ENCODE measurements at regions not wholly inside any gene's neighbourhood (a gene's known extent, or its start where the extent isn't known, plus 50 kb on each side); places are given as distances from the start of the nearest gene placed in this dataset.
"Not testable (repeated sequence)": the region's sequence is repeated elsewhere in the genome, so short reads cannot be mapped to it uniquely, and the experiment has no call there.

DNA sequence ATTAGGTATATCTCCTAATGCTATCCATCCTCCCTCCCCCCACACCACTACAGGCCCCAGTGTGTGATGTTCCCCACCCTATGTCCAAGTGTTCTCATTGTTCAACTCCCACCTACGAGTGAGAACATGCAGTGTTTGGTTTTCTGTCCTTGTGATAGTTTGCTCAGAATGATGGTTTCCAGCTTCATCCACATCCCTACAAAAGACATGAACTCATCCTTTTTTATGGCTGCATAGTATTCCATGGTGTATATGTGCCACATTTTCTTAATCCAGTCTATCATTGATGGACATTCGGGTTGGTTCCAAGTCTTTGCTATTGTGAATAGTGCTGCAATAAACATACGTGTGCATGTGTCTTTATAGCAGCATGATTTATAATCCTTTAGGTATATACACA, 53.8 kb upstream of the HIVEP2 start:
- H3K79me2 ChIP-seq (ENCODE audit: control insufficient read depth, insufficient read depth, low read length, unreplicated experiment); H3K27ac ChIP-seq (ENCODE audit: low read depth, low read length); H3K4me1 ChIP-seq (ENCODE audit: control insufficient read depth, insufficient read depth, low read length, unreplicated experiment); H2AFZ ChIP-seq (ENCODE audit: low read length, unreplicated experiment); H3K27me3 ChIP-seq (ENCODE audit: insufficient read depth, low read length); H3K36me3 ChIP-seq (ENCODE audit: insufficient read depth, low read length); H3K4me3 ChIP-seq (ENCODE audit: low read depth, low read length): not testable (repeated sequence)

DNA sequence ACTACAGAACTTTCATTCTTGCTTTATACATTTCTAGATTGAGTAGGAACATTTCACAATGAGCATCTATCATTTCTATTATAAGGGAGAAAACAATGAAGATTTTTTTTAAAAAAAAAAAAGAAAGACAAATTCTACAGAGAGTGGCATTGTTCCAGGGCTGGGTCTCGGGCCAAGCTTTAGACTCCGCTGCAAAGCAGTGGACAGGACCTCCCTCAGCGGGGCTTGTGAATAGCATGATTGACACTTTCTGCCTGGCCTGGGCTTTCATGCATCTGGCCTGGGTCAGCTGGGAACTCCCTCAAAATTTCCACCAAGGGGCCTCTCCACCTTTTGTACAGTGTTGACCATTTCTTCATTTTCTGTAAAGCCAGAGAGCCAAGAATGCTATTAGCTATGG, 55.8 kb upstream of the HIVEP2 start:
- Histone ChIP-seq H3K27me3 (ENCODE audit: insufficient read depth, low read length) (no peaks in the 10 kb centered on the region), H2AFZ (ENCODE audit: low read length, unreplicated experiment) (no peak overlapping the region), H3K27ac (ENCODE audit: low read depth, low read length) (no peak overlapping the region), H3K4me1 (ENCODE audit: control insufficient read depth, insufficient read depth, low read length, unreplicated experiment) (no peaks in the 10 kb centered on the region), H3K4me3 (ENCODE audit: low read depth, low read length) (no peak overlapping the region), H3K79me2 (ENCODE audit: control insufficient read depth, insufficient read depth, low read length, unreplicated experiment) (no peaks in the 10 kb centered on the region), H3K36me3 (ENCODE audit: insufficient read depth, low read length) (no peaks in the 10 kb centered on the region)

DNA sequence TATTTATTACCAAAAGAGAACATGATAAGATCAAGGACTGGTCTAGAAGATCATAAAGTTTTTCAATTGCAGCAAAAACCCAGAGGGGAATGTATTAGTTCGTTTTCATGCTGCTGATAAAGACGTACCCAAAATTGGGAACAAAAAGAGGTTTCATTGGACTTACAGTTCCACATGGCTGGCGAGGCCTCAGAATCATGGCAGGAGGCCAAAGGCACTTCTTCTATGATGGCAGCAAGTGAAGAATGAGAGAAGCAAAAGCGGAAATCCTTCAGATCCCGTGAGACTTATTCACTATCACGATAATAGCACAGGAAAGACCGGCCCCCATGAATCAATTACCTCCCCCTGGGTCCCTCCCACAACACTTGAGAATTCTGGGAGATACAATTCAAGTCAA, 57.7 kb upstream of the HIVEP2 start:
- Histone ChIP-seq H3K27ac (ENCODE audit: low read depth, low read length) (no peak overlapping the region), H3K4me3 (ENCODE audit: low read depth, low read length) (no peak overlapping the region), H3K36me3 (ENCODE audit: insufficient read depth, low read length) (no peaks in the 10 kb centered on the region), H3K79me2 (ENCODE audit: control insufficient read depth, insufficient read depth, low read length, unreplicated experiment) (no peaks in the 10 kb centered on the region), H3K27me3 (ENCODE audit: insufficient read depth, low read length) (no peaks in the 10 kb centered on the region), H3K4me1 (ENCODE audit: control insufficient read depth, insufficient read depth, low read length, unreplicated experiment) (no peaks in the 10 kb centered on the region), H2AFZ (ENCODE audit: low read length, unreplicated experiment) (no peak overlapping the region)

- Histone ChIP-seq H3K27ac (ENCODE audit: low read depth, low read length) (no peak overlapping the region), H3K79me2 (ENCODE audit: control insufficient read depth, insufficient read depth, low read length, unreplicated experiment) (no peaks in the 10 kb centered on the region), H3K4me1 (ENCODE audit: control insufficient read depth, insufficient read depth, low read length, unreplicated experiment) (no peaks in the 10 kb centered on the region), H3K36me3 (ENCODE audit: insufficient read depth, low read length) (no peaks in the 10 kb centered on the region), H2AFZ (ENCODE audit: low read length, unreplicated experiment) (no peak overlapping the region), H3K27me3 (ENCODE audit: insufficient read depth, low read length) (no peaks in the 10 kb centered on the region), H3K4me3 (ENCODE audit: low read depth, low read length) (no peak overlapping the region)
Measured at GRCh38 chr6:143003676-143004075, 57.0 kb upstream of the AIG1 start.

DNA sequence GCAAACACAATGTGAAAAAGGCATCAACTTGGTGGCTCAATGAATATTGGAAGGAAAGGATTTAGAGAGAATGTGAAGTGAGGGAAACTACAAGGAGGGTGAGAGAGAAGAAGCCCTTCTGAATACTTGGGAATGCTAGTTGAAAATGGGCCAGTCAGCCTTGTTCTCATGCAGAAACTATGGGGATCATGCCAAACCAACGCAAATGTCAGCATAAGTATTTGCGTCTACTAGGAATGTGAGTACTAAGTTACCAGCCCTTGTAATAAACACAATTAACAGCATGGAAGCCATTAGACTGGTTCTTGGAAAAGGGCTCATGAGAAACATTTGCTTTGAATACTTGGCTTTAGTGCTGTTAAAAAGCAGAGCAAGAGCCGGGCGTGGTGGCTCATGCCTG, 54.9 kb upstream of the AIG1 start:
- Histone ChIP-seq H3K4me3 (ENCODE audit: low read depth, low read length) (no peak overlapping the region), H3K79me2 (ENCODE audit: control insufficient read depth, insufficient read depth, low read length, unreplicated experiment) (no peaks in the 10 kb centered on the region), H3K4me1 (ENCODE audit: control insufficient read depth, insufficient read depth, low read length, unreplicated experiment) (no peaks in the 10 kb centered on the region), H3K36me3 (ENCODE audit: insufficient read depth, low read length) (no peaks in the 10 kb centered on the region), H3K27me3 (ENCODE audit: insufficient read depth, low read length) (no peaks in the 10 kb centered on the region), H2AFZ (ENCODE audit: low read length, unreplicated experiment) (no peak overlapping the region), H3K27ac (ENCODE audit: low read depth, low read length) (no peak overlapping the region)

DNA sequence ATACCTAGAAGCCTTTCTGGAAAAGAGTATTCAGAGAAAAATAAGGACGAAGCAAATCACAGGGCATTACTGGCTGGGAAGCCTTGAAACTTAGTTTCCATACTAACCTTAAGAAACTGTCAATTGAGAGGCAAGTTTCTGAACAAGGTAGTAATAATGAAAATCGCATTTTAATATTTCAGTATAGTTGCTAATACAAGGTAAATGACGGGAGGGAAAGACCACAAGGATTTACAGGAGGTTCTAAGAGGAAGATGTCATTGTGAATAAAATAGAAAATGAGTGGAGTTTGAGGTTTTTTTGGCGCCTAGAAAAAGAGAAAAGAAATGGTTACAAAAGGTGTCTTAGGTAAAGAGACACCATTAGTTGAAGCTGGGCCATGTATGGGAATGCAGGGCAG, 53.9 kb upstream of the AIG1 start:
- H3K4me1 ChIP-seq (ENCODE audit: control insufficient read depth, insufficient read depth, low read length, unreplicated experiment), result no peaks in the 10 kb centered on the region
- no peaks in the 10 kb centered on the region for H3K79me2 ChIP-seq (ENCODE audit: control insufficient read depth, insufficient read depth, low read length, unreplicated experiment)
- H3K27me3 ChIP-seq (ENCODE audit: insufficient read depth, low read length), result no peaks in the 10 kb centered on the region
- H3K27ac ChIP-seq (ENCODE audit: low read depth, low read length), result no peak overlapping the region
- H3K4me3 ChIP-seq (ENCODE audit: low read depth, low read length), result no peak overlapping the region
- H3K36me3 ChIP-seq (ENCODE audit: insufficient read depth, low read length), result no peaks in the 10 kb centered on the region
- H2AFZ ChIP-seq (ENCODE audit: low read length, unreplicated experiment), result no peak overlapping the region

DNA sequence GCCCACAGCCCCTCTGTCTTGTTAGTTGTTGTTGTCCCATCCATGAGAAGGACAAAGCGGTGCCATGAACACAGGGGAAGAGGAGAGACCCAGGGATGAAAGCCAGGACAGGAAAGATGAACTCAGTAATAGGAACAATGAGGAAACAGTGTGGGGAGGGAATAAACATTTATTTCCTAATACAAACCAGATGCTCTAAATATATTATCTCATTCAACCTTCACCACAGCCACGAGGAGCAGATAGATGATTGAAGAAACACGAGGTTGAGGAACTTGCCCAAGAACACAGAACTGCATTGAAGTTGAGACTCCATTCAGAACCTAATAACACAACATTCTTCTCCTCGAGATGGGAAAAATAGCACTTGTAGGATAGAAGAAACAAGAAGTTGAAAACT, 53.0 kb upstream of the AIG1 start:
- H2AFZ ChIP-seq (ENCODE audit: low read length, unreplicated experiment), result peak overlapping the region; percentile 2
- H3K79me2 ChIP-seq (ENCODE audit: control insufficient read depth, insufficient read depth, low read length, unreplicated experiment), result no peaks in the 10 kb centered on the region
- no peaks in the 10 kb centered on the region for H3K36me3 ChIP-seq (ENCODE audit: insufficient read depth, low read length)
- H3K4me3 ChIP-seq (ENCODE audit: low read depth, low read length), result no peak overlapping the region
- H3K27ac ChIP-seq (ENCODE audit: low read depth, low read length), result no peak overlapping the region
- H3K27me3 ChIP-seq (ENCODE audit: insufficient read depth, low read length), result no peaks in the 10 kb centered on the region
- H3K4me1 ChIP-seq (ENCODE audit: control insufficient read depth, insufficient read depth, low read length, unreplicated experiment), result no peaks in the 10 kb centered on the region

GRCh38 chr6:143009851-143010250, 50.8 kb upstream of the AIG1 start:
- Histone ChIP-seq H2AFZ (ENCODE audit: low read length, unreplicated experiment) (no peak overlapping the region), H3K27me3 (ENCODE audit: insufficient read depth, low read length) (no peaks in the 10 kb centered on the region), H3K36me3 (ENCODE audit: insufficient read depth, low read length) (no peaks in the 10 kb centered on the region), H3K4me3 (ENCODE audit: low read depth, low read length) (no peak overlapping the region), H3K79me2 (ENCODE audit: control insufficient read depth, insufficient read depth, low read length, unreplicated experiment) (no peaks in the 10 kb centered on the region), H3K4me1 (ENCODE audit: control insufficient read depth, insufficient read depth, low read length, unreplicated experiment) (no peaks in the 10 kb centered on the region), H3K27ac (ENCODE audit: low read depth, low read length) (no peak overlapping the region)

All from ACC112 (cell line).